Heart right ventricle (tissue), 16 donors: ENCODE measurements at regions not wholly inside any gene's neighbourhood (a gene's known extent, or its start where the extent isn't known, plus 50 kb on each side); places are given as distances from the start of the nearest gene placed in this dataset.

Experiments used
- ATAC-seq, 8 donors: fragments of 200-7000 bp; cut with Tn5 transposase; one replicate each; pipeline ENCODE4 v1.9.1; 2020; ENCODE audit warnings: mild to moderate bottlenecking in 8 of 8, moderate library complexity in 8 of 8, moderate number of reproducible peaks in 1 of 8
- DNase-seq, 2 donors: peaks; one replicate each; pipeline ENCODE4 v3.0.0-alpha.2; 2020
- H3K27ac ChIP-seq, 10 donors: fragments of 200-600 bp; sonication (generic) in 2 of 10; one replicate each; pipeline versions ENCODE4 v1.5.0 to v1.8.0; 2020 to 2022; ENCODE audit warnings: mild to moderate bottlenecking in 3 of 10
- H3K27me3 ChIP-seq, 7 donors: fragments of 200-600 bp; one replicate each; pipeline ENCODE4 v1.8.0; 2021 to 2022; ENCODE audit warnings: mild to moderate bottlenecking in 2 of 7
- H3K36me3 ChIP-seq, 9 donors: fragments of 200-600 bp; sonication (generic) in 1 of 9; one replicate each; pipeline versions ENCODE4 v1.5.0 to v1.8.0; 2020 to 2022; ENCODE audit warnings: mild to moderate bottlenecking in 2 of 9
- H3K4me1 ChIP-seq, 9 donors: fragments of 200-600 bp; sonication (generic) in 1 of 9; one replicate each; pipeline versions ENCODE4 v1.5.0 to v1.8.0; 2020 to 2022; ENCODE audit warnings: mild to moderate bottlenecking in 4 of 9
- H3K4me3 ChIP-seq, 10 donors: fragments of 200-600 bp; sonication (generic) in 2 of 10; one replicate each; pipeline versions ENCODE4 v1.5.0 to v1.8.0; 2020 to 2022; ENCODE audit warnings: mild to moderate bottlenecking in 7 of 10, moderate library complexity in 2 of 10
- H3K9me3 ChIP-seq, 11 donors: fragments of 200-600 bp in 10 of 11; sonication (generic) in 2 of 11; one replicate each; pipeline versions ENCODE4 v1.5.0 to v1.8.0; 2013 to 2022; ENCODE audit warnings: mild to moderate bottlenecking in 2 of 11, control low read depth in 1 of 11, moderate library complexity in 1 of 11
- WGBS, 2 donors: extraction: QIAGEN DNeasy Blood & Tissue Kit; methylation state at CpG; one replicate each; pipeline ENCODE4 v1.1.7; 2013; ENCODE audit warnings: inconsistent platforms in 1 of 2; 5-methylcytosine and 5-hydroxymethylcytosine counted together
- intact Hi-C, 10 donors: fragments of 100-400 bp; cut with DNase I; formaldehyde crosslinking; loops; one replicate each; pipeline versions ENCODE4 v1.11.1 to v1.14.2; 2022
- TF ChIP-seq, protein P1 (sequence below), 9 donors: fragments of 200-600 bp; sonication (generic) in 2 of 9; IDR thresholded peaks; one replicate each; pipeline versions ENCODE4 v1.5.0 to v1.8.0; 2021 to 2022; ENCODE audit warnings: antibody characterized with exemption in 9 of 9, mild to moderate bottlenecking in 5 of 9, moderate library complexity in 1 of 9
- donor health status: Arrhythmogenic right ventricular cardiomyopathy.
- donor health status: ischemic (EF 13 %, LVEDD 7.1; RV severe dilation, severe dysfunction).
- donor health status: healthy with polysubstance abuse.
- donor health status: DM: no; HTN: yes; CAD: no.
- donor health status: DM: no; HTN: no; CAD: no.
- donor health status: ischemic (EF 25% LVEDD 6.9; RV normal size, moderate dysfunction).
- donor health status: ischemic (EF 25% LVEDD 5.7; RV mildly dilated, moderate dysfunction).
- donor health status: healthy.
- donor health status: DM: yes; HTN: yes; CAD: no.
- donor health status: Ischemic cardiomyopathy.
- donor health status: ischemic (EF 35%, LVEDD 5.7; RV mildly dilated, moderate dysfunction).
- donor health status: nonischemic (EF 11% LVEDD 7.7; RV severe dilation, severe dysfunction).
- donor health status: DM: yes; HTN: yes; CAD: no.
- donor health status: PGD.
- donor health status: ischemic (EF 29% LVEDD 5.4; RV normal size, mild dysfunction).
- donor health status: nonischemic (EF 23%, LVEDD 6.1; RV moderate dilation, normal function).

- TF ChIP-seq, protein P1, sequence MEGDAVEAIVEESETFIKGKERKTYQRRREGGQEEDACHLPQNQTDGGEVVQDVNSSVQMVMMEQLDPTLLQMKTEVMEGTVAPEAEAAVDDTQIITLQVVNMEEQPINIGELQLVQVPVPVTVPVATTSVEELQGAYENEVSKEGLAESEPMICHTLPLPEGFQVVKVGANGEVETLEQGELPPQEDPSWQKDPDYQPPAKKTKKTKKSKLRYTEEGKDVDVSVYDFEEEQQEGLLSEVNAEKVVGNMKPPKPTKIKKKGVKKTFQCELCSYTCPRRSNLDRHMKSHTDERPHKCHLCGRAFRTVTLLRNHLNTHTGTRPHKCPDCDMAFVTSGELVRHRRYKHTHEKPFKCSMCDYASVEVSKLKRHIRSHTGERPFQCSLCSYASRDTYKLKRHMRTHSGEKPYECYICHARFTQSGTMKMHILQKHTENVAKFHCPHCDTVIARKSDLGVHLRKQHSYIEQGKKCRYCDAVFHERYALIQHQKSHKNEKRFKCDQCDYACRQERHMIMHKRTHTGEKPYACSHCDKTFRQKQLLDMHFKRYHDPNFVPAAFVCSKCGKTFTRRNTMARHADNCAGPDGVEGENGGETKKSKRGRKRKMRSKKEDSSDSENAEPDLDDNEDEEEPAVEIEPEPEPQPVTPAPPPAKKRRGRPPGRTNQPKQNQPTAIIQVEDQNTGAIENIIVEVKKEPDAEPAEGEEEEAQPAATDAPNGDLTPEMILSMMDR (IDR thresholded peaks at IDR 0.05): no peak
- H3K36me3 ChIP-seq: no peaks in the 10 kb centered on the region
- intact Hi-C loops: no loop called here
- DNase-seq (no peak), ATAC-seq (no peak)
- H3K27me3 ChIP-seq: peaks cover 0 to 15% (median under 1%) of the 10 kb centered on the region in 7 donors
- WGBS, 2 donors: 85 to 88% methylated on average over 12 of the region's 12 CpGs
- no peaks in the 10 kb centered on the region for H3K9me3 ChIP-seq
- H3K4me1 ChIP-seq: no peaks in the 10 kb centered on the region
- H3K27ac ChIP-seq: peak overlapping the region in 1 of 10 donors; percentile 28
- no peak overlapping the region for H3K4me3 ChIP-seq
Observed at GRCh38 chr5:2184563-2185540, 302.1 kb upstream of the IRX4 start.

GRCh38 chr5:2184026-2184366 is 301.3 kb upstream of the IRX4 start:
- Histone ChIP-seq H3K27me3 (peaks cover 0 to 13% (median 0%) of the 10 kb centered on the region in 7 donors), H3K27ac (peak overlapping the region in 2 of 10 donors; percentile 10 to 28), H3K4me3 (no peak overlapping the region), H3K36me3 (no peaks in the 10 kb centered on the region), H3K9me3 (no peaks in the 10 kb centered on the region), H3K4me1 (no peaks in the 10 kb centered on the region)
- WGBS, 2 donors: 42 to 55% methylated on average over 5 of the region's 5 CpGs
- TF ChIP-seq, protein P1 (IDR thresholded peaks at IDR 0.05): no peak
- ATAC-seq (peak in 4 of 8 donors; percentile 25 to 57 (median 49)), DNase-seq (no peak)
- intact Hi-C loops: no loop called here

GRCh38 chr5:2183154-2184025 is 300.7 kb upstream of the IRX4 start:
- Histone ChIP-seq H3K27ac (peak overlapping the region in 2 of 10 donors; percentile 10 to 28), H3K27me3 (peaks cover 0 to 8% (median 0%) of the 10 kb centered on the region in 7 donors), H3K36me3 (no peaks in the 10 kb centered on the region), H3K4me3 (no peak overlapping the region), H3K9me3 (no peaks in the 10 kb centered on the region), H3K4me1 (no peaks in the 10 kb centered on the region)
- ATAC-seq: no peak
- WGBS, 2 donors: 74 to 78% methylated on average over 17 of the region's 17 CpGs
- DNase-seq: no peak
- intact Hi-C loops: no loop called here
- TF ChIP-seq, protein P1 (IDR thresholded peaks at IDR 0.05): no peak

DNA sequence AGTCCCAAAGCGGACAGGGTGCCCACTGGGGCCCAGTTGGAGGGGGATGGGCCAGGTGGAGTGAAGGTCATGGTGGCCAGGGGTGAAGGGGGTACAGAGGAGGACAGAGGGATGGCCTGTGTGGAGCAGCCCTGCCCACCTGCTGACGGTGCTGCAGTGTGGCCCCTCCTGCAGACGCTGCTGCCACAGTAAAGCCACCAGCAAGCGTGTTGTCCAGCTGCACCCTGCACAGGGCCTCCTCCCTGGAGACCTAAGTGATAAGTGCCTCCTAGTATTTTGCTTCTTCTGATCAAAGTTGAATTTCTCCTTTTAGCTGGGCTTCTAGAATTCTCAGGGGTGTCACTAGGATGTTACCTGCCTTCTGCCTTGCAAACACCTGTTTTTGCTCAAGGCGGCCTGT is 299.3 kb upstream of the IRX4 start:
- ATAC-seq (no peak), DNase-seq (no peak)
- H3K4me1 ChIP-seq: no peaks in the 10 kb centered on the region
- H3K36me3 ChIP-seq: no peaks in the 10 kb centered on the region
- H3K9me3 ChIP-seq: no peaks in the 10 kb centered on the region
- intact Hi-C loops: no loop called here
- H3K4me3 ChIP-seq: no peak overlapping the region
- 89 to 95% methylated on average over 5 of the region's 5 CpGs for WGBS, 2 donors
- peaks cover 0 to 8% (median 0%) of the 10 kb centered on the region in 7 donors for H3K27me3 ChIP-seq
- TF ChIP-seq, protein P1 (IDR thresholded peaks at IDR 0.05): no peak
- no peak overlapping the region for H3K27ac ChIP-seq
